Esophagus squamous epithelium (tissue), 5 donors: ENCODE measurements at regions not wholly inside any gene's neighbourhood (a gene's known extent, or its start where the extent isn't known, plus 50 kb on each side); places are given as distances from the start of the nearest gene placed in this dataset.
A peak's percentile ranks its signal among the peaks of the same experiment; 100 is the strongest.

Source experiments
- DNase-seq: peaks from one replicate; lab custom pipeline; 2025; lab: John Stamatoyannopoulos, UW
- H3K27ac ChIP-seq, 4 donors: fragments of 200-600 bp; sonication (generic); one replicate each; pipeline ENCODE4 v1.5.1; 2016 to 2019; ENCODE audit warnings: mild to moderate bottlenecking in 1 of 4
- H3K27me3 ChIP-seq, 4 donors: fragments of 200-600 bp; sonication (generic); 1 replicate in 3 of 4; 2 replicates in 1 of 4; pipeline versions ENCODE4 v1.5.1 to v1.6.0; 2017 to 2021; ENCODE audit warnings: antibody characterized with exemption in 1 of 4
- H3K36me3 ChIP-seq, 3 donors: fragments of 200-600 bp; sonication (generic); one replicate each; pipeline ENCODE4 v1.5.1; 2016 to 2019
- H3K4me1 ChIP-seq, 3 donors: fragments of 200-600 bp; sonication (generic); one replicate each; pipeline ENCODE4 v1.5.1; 2017 to 2019
- H3K4me3 ChIP-seq, 4 donors: fragments of 200-600 bp; sonication (generic); 1 replicate in 3 of 4; 2 replicates in 1 of 4; pipeline ENCODE4 v1.5.1; 2016 to 2019; ENCODE audit warnings: mild to moderate bottlenecking in 2 of 4, moderate library complexity in 1 of 4
- H3K9me3 ChIP-seq, 3 donors: fragments of 200-600 bp; sonication (generic); one replicate each; pipeline ENCODE4 v1.5.1; 2016 to 2019
- POLR2A ChIP-seq, 4 donors: fragments of 450-650 bp; IDR thresholded peaks; one replicate each; pipeline ENCODE4 v1.6.1; 2017; ENCODE audit warnings: antibody characterized with exemption in 4 of 4, mild to moderate bottlenecking in 4 of 4, moderate library complexity in 3 of 4
- WGBS, 2 donors: methylation state at CpG; one replicate each; pipeline ENCODE4 v1.1.5; 2018; 5-methylcytosine and 5-hydroxymethylcytosine counted together
- intact Hi-C: fragments of 100-400 bp; cut with DNase I; formaldehyde crosslinking; loops from one replicate; pipeline ENCODE4 v1.15.0; 2022
- TF ChIP-seq, protein P1 (sequence below), 6 experiments: fragments of 450-650 bp in 4 of 6; fragments of 200-600 bp in 2 of 6; sonication (generic) in 2 of 6; IDR thresholded peaks; one replicate each; pipeline ENCODE4 v1.5.1; 2016 to 2019; ENCODE audit warnings: antibody characterized with exemption in 6 of 6, mild to moderate bottlenecking in 4 of 6, moderate library complexity in 4 of 6
- donor health status: DM: yes; HTN: yes; CAD: no.

DNA sequence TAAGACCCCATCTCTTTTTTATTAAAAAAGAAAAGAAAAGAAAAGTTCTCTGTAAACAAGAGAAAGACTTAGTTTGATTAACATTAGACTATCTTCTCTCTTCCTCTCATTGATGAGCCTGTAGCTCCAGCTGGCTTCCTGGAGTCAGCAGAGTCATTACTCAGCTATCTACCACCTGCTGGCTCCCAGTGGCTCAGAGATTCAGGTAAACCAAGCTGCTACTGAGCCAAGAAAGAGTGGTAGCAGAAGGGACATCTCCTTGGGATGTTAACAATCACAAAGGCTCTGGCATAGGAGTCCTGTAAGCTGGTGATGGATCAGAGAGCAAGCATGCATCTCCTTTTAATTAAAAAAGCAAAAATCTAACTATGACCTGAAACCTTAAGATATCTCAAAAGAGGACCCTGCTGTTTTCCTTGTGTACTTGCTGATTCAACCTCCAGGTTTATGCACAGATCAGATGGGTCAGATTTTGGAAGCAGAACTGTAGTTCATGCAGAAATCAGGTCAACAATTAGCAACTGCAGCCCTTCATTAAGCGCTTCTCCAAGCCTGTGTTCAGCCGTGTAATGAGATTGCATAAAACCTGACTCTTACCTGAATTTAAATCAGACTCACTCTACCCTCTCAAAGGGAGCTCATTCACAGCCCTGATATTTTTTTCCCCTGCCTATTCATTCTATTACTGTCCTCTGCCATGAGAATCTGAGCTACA, 225.8 kb downstream of the RNF152 start:
- no peaks in the 10 kb centered on the region for H3K9me3 ChIP-seq
- intact Hi-C loops: no loop called here
- 79 to 80% methylated on average over 2 of the region's 2 CpGs for WGBS, 2 donors

DNA sequence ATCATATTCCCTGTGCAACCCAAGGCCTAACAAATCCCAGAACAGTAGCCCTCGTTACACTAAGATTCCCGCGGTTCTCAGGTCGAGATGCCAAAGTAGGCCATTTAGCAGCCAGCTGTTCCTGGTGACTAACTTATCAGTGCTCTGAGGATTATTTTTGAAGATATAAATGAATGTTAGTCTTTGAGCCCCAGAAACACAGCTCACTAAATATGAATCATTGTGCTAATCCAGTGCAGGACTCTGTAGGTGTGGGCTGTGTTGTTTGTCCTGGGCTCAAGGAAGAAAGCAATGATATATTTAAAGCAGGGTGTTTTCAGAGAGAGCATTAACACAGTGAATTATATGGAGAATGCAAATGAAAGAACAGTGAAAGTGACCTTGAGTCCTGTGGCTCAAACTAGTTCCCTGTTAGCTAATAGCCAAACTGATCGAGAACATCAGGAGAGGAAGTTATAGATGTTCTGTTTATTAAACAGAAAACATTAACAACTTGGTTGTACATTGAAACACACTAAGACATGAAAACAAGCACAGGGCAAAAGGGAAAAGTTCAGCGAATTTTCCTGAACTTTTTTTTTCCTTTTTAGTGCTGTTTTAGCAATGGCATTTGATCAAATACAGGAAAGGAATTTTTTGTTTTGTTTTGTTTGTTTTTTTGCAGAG, 228.3 kb downstream of the RNF152 start:
- H3K4me3 ChIP-seq: no peak overlapping the region
- H3K36me3 ChIP-seq: no peaks in the 10 kb centered on the region
- no peaks in the 10 kb centered on the region for H3K27me3 ChIP-seq
- no peak for DNase-seq
- H3K4me1 ChIP-seq: peaks cover 0 to 33% (median 3%) of the 10 kb centered on the region in 3 donors
- no peaks in the 10 kb centered on the region for H3K9me3 ChIP-seq
- 53 to 59% methylated on average over 6 of the region's 6 CpGs for WGBS, 2 donors
- peak overlapping the region in 3 of 4 donors; percentile 33 to 78 (median 62) for H3K27ac ChIP-seq
- intact Hi-C loops: no loop called here
- TF ChIP-seq, protein P1, sequence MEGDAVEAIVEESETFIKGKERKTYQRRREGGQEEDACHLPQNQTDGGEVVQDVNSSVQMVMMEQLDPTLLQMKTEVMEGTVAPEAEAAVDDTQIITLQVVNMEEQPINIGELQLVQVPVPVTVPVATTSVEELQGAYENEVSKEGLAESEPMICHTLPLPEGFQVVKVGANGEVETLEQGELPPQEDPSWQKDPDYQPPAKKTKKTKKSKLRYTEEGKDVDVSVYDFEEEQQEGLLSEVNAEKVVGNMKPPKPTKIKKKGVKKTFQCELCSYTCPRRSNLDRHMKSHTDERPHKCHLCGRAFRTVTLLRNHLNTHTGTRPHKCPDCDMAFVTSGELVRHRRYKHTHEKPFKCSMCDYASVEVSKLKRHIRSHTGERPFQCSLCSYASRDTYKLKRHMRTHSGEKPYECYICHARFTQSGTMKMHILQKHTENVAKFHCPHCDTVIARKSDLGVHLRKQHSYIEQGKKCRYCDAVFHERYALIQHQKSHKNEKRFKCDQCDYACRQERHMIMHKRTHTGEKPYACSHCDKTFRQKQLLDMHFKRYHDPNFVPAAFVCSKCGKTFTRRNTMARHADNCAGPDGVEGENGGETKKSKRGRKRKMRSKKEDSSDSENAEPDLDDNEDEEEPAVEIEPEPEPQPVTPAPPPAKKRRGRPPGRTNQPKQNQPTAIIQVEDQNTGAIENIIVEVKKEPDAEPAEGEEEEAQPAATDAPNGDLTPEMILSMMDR (IDR thresholded peaks at IDR 0.05): no peak
- TF ChIP-seq POLR2A (IDR thresholded peaks at IDR 0.05): no peak

More for the DNA sequence above, 225.8 kb downstream of the RNF152 start:
- no peak for DNase-seq
- peaks cover 0 to 43% (median 3%) of the 10 kb centered on the region in 3 donors for H3K4me1 ChIP-seq
- no peak for TF ChIP-seq POLR2A (IDR thresholded peaks at IDR 0.05)
- H3K36me3 ChIP-seq: no peaks in the 10 kb centered on the region
- H3K27ac ChIP-seq: no peak overlapping the region
- H3K4me3 ChIP-seq: no peak overlapping the region
- no peaks in the 10 kb centered on the region for H3K27me3 ChIP-seq

DNA sequence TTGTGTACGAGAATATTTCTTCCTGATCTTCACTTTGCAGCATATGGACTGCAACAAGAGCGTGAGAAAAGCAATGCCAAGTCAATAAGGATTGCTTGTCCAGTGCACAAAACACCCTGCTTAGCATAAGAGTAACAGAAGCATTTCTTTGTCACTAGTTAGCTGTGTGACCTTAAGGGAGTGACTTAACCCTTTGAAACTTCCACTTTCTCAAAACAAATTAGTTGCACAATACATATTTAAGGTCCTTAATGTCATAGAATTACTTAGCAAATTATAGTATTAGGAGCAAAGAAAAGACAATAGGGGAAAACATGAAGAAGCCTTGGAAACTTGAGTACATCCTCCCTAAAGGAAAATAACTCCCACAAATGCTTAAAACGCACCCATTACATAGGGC, 230.1 kb downstream of the RNF152 start:
- WGBS, 2 donors: 54 to 84% methylated on average over 3 of the region's 3 CpGs
- H3K27me3 ChIP-seq: no peaks in the 10 kb centered on the region
- H3K27ac ChIP-seq: peak overlapping the region in 1 of 4 donors; percentile 62
- no peak for DNase-seq
- TF ChIP-seq, protein P1 (IDR thresholded peaks at IDR 0.05): no peak
- no peak for TF ChIP-seq POLR2A (IDR thresholded peaks at IDR 0.05)
- no peaks in the 10 kb centered on the region for H3K9me3 ChIP-seq
- intact Hi-C loops: no loop called here
- no peaks in the 10 kb centered on the region for H3K36me3 ChIP-seq
- no peak overlapping the region for H3K4me3 ChIP-seq
- peaks cover 0 to 33% (median 3%) of the 10 kb centered on the region in 3 donors for H3K4me1 ChIP-seq

DNA sequence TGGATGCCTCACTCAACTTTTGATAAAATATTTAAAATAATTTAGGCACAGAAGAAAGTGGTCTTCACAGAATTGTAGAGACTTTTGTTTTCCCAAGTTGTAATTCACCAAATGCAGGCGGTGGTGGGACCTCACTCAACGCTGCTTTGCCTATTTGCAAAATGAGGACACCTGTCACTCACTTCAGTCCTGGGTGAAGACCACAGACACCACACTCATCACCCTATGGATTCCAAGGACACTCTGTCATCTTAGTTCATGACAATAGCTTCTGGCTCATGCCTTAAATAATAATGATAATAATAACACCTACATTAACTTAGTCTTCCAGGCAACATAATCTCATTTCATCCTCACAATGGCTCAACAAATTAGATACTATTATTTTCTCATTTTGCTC, 234.4 kb downstream of the RNF152 start:
- intact Hi-C loops: no loop called here

DNA sequence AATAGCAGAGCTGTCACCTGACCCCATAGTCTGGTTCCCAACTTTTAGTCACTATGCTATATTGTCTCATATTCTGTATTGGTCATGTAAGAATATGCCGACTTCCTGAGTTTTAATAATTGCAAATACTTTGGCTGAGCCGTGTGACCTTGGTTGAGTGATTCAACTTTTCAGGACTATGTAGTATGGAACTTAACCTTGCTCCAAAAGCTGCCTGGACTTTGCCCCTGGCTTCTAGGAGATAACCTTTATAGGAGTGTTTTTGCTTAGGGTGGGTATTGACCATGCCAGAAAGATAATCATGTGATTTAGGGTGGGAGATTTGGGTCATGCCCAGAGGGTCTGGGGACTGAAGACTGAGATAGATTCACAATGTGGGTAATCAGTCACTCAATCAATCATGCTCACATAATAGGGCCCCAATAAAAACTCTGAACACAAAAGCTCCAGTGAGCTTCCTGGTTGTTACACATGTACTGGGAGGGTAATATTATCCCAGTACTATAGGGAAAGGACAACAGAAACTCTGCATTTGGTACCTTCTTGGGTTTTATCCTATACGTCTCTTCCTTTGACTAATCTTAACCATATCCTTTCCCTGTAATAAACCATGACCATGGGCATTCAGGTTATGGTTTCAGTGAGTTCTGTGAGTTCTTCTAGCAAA, 235.6 kb downstream of the RNF152 start:
- no peak overlapping the region for H3K27ac ChIP-seq
- no peaks in the 10 kb centered on the region for H3K9me3 ChIP-seq
- no peak for TF ChIP-seq POLR2A (IDR thresholded peaks at IDR 0.05)
- TF ChIP-seq, protein P1 (IDR thresholded peaks at IDR 0.05): no peak
- H3K4me3 ChIP-seq: no peak overlapping the region
- DNase-seq: no peak
- no peaks in the 10 kb centered on the region for H3K36me3 ChIP-seq
- H3K27me3 ChIP-seq: no peaks in the 10 kb centered on the region
- 89 to 98% methylated on average over 2 to 3 of the region's 3 CpGs for WGBS, 2 donors
- intact Hi-C loops: no loop called here
- H3K4me1 ChIP-seq: peaks cover 0 to 7% (median 0%) of the 10 kb centered on the region in 3 donors

More for the DNA sequence above, 234.4 kb downstream of the RNF152 start:
- no peak for DNase-seq
- Histone ChIP-seq H3K36me3 (no peaks in the 10 kb centered on the region), H3K9me3 (no peaks in the 10 kb centered on the region), H3K27me3 (no peaks in the 10 kb centered on the region), H3K4me3 (no peak overlapping the region), H3K27ac (no peak overlapping the region), H3K4me1 (peaks cover 0 to 10% (median 0%) of the 10 kb centered on the region in 3 donors)
- TF ChIP-seq, protein P1 (IDR thresholded peaks at IDR 0.05): no peak
- TF ChIP-seq POLR2A (IDR thresholded peaks at IDR 0.05): no peak
- 29 to 80% methylated on average over 2 of the region's 2 CpGs for WGBS, 2 donors
